Natural killer cell (primary cell): ENCODE measurements at regions not wholly inside any gene's neighbourhood (a gene's known extent, or its start where the extent isn't known, plus 50 kb on each side); places are given as distances from the start of the nearest gene placed in this dataset.

ENCODE experiments used
- ATAC-seq, 3 donors: fragments of 150-1000 bp in 2 of 3; fragments of 200-7000 bp in 1 of 3; cut with Tn5 transposase; 1 replicate in 1 of 3; 2 replicates in 2 of 3; pipeline ENCODE4 v1.10.0; 2021; ENCODE audit warnings: mild to moderate bottlenecking in 2 of 3, moderate library complexity in 2 of 3
- DNase-seq, 2 donors: peaks; one replicate each; pipeline versions ENCODE4 v3.0.0 to v3.0.0-alpha.2; 2013 to 2021; ENCODE audit warnings: mixed read lengths in 1 of 2
- H3K27ac ChIP-seq: one replicate; pipeline ENCODE4 v1.5.1; 2013; ENCODE audit warnings: mild to moderate bottlenecking, low read length
- H3K27me3 ChIP-seq: one replicate; pipeline ENCODE4 v1.6.1; 2013; ENCODE audit warnings: low read length; ENCODE audit not compliant: control insufficient read depth, insufficient read depth
- H3K36me3 ChIP-seq: one replicate; pipeline ENCODE4 v1.6.1; 2013; ENCODE audit warnings: low read length; ENCODE audit not compliant: control insufficient read depth, insufficient read depth
- H3K4me1 ChIP-seq: one replicate; pipeline ENCODE4 v1.6.1; 2013; ENCODE audit warnings: low read length; ENCODE audit not compliant: control insufficient read depth, insufficient read depth
- H3K4me3 ChIP-seq: one replicate; pipeline ENCODE4 v1.5.1; 2013; ENCODE audit warnings: low read length
- H3K9me3 ChIP-seq: one replicate; pipeline ENCODE4 v1.6.1; 2013; ENCODE audit warnings: low read length; ENCODE audit not compliant: control insufficient read depth, insufficient read depth
- H3K27ac Mint-ChIP-seq, 2 donors: one replicate each; pipeline ENCODE4 v1.8.0; 2022; ENCODE audit warnings: mild to moderate bottlenecking in 2 of 2, mixed read lengths in 2 of 2, moderate library complexity in 1 of 2
- H3K27me3 Mint-ChIP-seq, 2 donors: one replicate each; pipeline ENCODE4 v1.8.0; 2022; ENCODE audit warnings: low read depth in 2 of 2, mixed read lengths in 2 of 2
- H3K36me3 Mint-ChIP-seq: one replicate; pipeline ENCODE4 v1.8.0; 2022; ENCODE audit warnings: mixed read lengths
- H3K4me1 Mint-ChIP-seq, 2 donors: one replicate each; pipeline ENCODE4 v1.8.0; 2022; ENCODE audit warnings: mixed read lengths in 2 of 2
- H3K4me3 Mint-ChIP-seq: one replicate; pipeline ENCODE4 v1.8.0; 2022; ENCODE audit warnings: mild to moderate bottlenecking, moderate library complexity, mixed read lengths
- H3K9me3 Mint-ChIP-seq, 2 donors: one replicate each; pipeline ENCODE4 v1.8.0; 2022; ENCODE audit warnings: mixed read lengths in 2 of 2
- CTCF ChIP-seq: fragments of 200-600 bp; IDR thresholded peaks from one replicate; pipeline ENCODE4 v1.8.0; 2022; ENCODE audit warnings: antibody characterized with exemption
- WGBS: methylation state at CpG from one replicate; pipeline ENCODE4 v1.1.7; 2013; ENCODE audit warnings: missing lambda C conversion rate; ENCODE audit not compliant: insufficient coverage; 5-methylcytosine and 5-hydroxymethylcytosine counted together
- intact Hi-C: fragments of 100-400 bp; cut with micrococcal nuclease; formaldehyde crosslinking; loops from one replicate; pipeline ENCODE4 v1.14.2; 2022

- Mint-ChIP-seq H3K4me3 (no peak overlapping the region), H3K27me3 (peaks cover 12 to 30% of the 10 kb centered on the region in 2 donors), H3K4me1 (no peaks in the 10 kb centered on the region), H3K36me3 (no peaks in the 10 kb centered on the region), H3K27ac (no peak overlapping the region), H3K9me3 (no peaks in the 10 kb centered on the region)
- no peaks in the 10 kb centered on the region for H3K9me3 ChIP-seq
- no peaks in the 10 kb centered on the region for H3K27me3 ChIP-seq
- no peak for DNase-seq
- WGBS, result 82% methylated on average over 11 of the region's 11 CpGs
- H3K4me1 ChIP-seq, result no peaks in the 10 kb centered on the region
- H3K4me3 ChIP-seq, result no peak overlapping the region
- intact Hi-C loops, result no loop called here
- no peaks in the 10 kb centered on the region for H3K36me3 ChIP-seq
- ATAC-seq, result no peak
- no peak for TF ChIP-seq CTCF
- no peak overlapping the region for H3K27ac ChIP-seq
Observed at GRCh38 chr15:80315289-80315987, 63.4 kb upstream of the CTXND1 start.

GRCh38 chr15:80317389-80318182 is 65.6 kb upstream of the CTXND1 start:
- H3K36me3 ChIP-seq, result no peaks in the 10 kb centered on the region
- Mint-ChIP-seq H3K4me3 (no peak overlapping the region), H3K9me3 (no peaks in the 10 kb centered on the region), H3K4me1 (no peaks in the 10 kb centered on the region), H3K36me3 (no peaks in the 10 kb centered on the region), H3K27ac (no peak overlapping the region), H3K27me3 (peaks cover 16 to 44% of the 10 kb centered on the region in 2 donors)
- no peak overlapping the region for H3K4me3 ChIP-seq
- no peaks in the 10 kb centered on the region for H3K9me3 ChIP-seq
- intact Hi-C loops, result no loop called here
- no peak for TF ChIP-seq CTCF
- no peaks in the 10 kb centered on the region for H3K27me3 ChIP-seq
- ATAC-seq (no peak), DNase-seq (no peak)
- H3K27ac ChIP-seq, result no peak overlapping the region
- no peaks in the 10 kb centered on the region for H3K4me1 ChIP-seq
- WGBS, result 85% methylated on average over 8 of the region's 8 CpGs

GRCh38 chr15:80321853-80322252 is 69.8 kb upstream of the CTXND1 start:
- H3K4me1 Mint-ChIP-seq, result no peaks in the 10 kb centered on the region
- Histone ChIP-seq H3K4me1 (no peaks in the 10 kb centered on the region), H3K27me3 (no peaks in the 10 kb centered on the region), H3K36me3 (no peaks in the 10 kb centered on the region), H3K27ac (no peak overlapping the region), H3K4me3 (no peak overlapping the region), H3K9me3 (no peaks in the 10 kb centered on the region)
- 93% methylated on average over 6 of the region's 7 CpGs for WGBS
- no peak overlapping the region for H3K27ac Mint-ChIP-seq
- H3K4me3 Mint-ChIP-seq, result no peak overlapping the region
- DNase-seq (no peak), ATAC-seq (no peak)
- H3K27me3 Mint-ChIP-seq, result peaks cover 18 to 31% of the 10 kb centered on the region in 2 donors
- TF ChIP-seq CTCF, result no peak
- H3K9me3 Mint-ChIP-seq, result no peaks in the 10 kb centered on the region
- intact Hi-C loops, result no loop called here
- H3K36me3 Mint-ChIP-seq, result no peaks in the 10 kb centered on the region
